ENCODE measurements at regions not wholly inside any gene's neighbourhood (a gene's known extent, or its start where the extent isn't known, plus 50 kb on each side); places are given as distances from the start of the nearest gene placed in this dataset.

GRCh38 chr1:164225011-164225410 lies 334.0 kb upstream of the PBX1 start (continued):
- TF ChIP-seq PRRX2 (CRISPR knock-in tag; IDR thresholded peaks at IDR 0.05) = no peak
- TF ChIP-seq E2F4 (CRISPR knock-in tag; IDR thresholded peaks at IDR 0.05; ENCODE audit: borderline replicate concordance, low read depth) = no peak

GRCh38 chr1:164226977-164227376 lies 332.0 kb upstream of the PBX1 start:
- ATAC-seq (no peak), DNase-seq (ENCODE audit: low spot score) (no peak)
- TF ChIP-seq ZMAT4 (CRISPR knock-in tag; IDR thresholded peaks at IDR 0.05) = no peak
- TF ChIP-seq PRDM15 (CRISPR knock-in tag; IDR thresholded peaks at IDR 0.05) = no peak
- TF ChIP-seq ZNF396 (CRISPR knock-in tag; IDR thresholded peaks at IDR 0.05; ENCODE audit: borderline replicate concordance) = no peak
- no peak for TF ChIP-seq MAX (CRISPR knock-in tag; IDR thresholded peaks at IDR 0.05)
- no peak for TF ChIP-seq EMX1 (CRISPR knock-in tag; IDR thresholded peaks at IDR 0.05)
- Mint-ChIP-seq H3K4me1 (peaks cover 16% of the 10 kb centered on the region), H3K27ac (no peak overlapping the region), H3K9me3 (peaks cover 15% of the 10 kb centered on the region), H3K36me3 (no peaks in the 10 kb centered on the region), H3K27me3 (ENCODE audit: low read depth) (no peaks in the 10 kb centered on the region), H3K4me3 (no peak overlapping the region)
- POLR2A ChIA-PET = no interaction called here
- CTCF ChIA-PET = no interaction called here

GRCh38 chr1:164228928-164229327 lies 330.1 kb upstream of the PBX1 start:
- Mint-ChIP-seq H3K4me1 (peaks cover 16% of the 10 kb centered on the region), H3K27ac (no peak overlapping the region), H3K4me3 (no peak overlapping the region), H3K27me3 (ENCODE audit: low read depth) (no peaks in the 10 kb centered on the region), H3K36me3 (no peaks in the 10 kb centered on the region), H3K9me3 (peaks cover 9% of the 10 kb centered on the region; the same call in 1 of the 2 replicates)
- ATAC-seq (no peak), DNase-seq (ENCODE audit: low spot score) (no peak)
- CTCF ChIA-PET = no interaction called here
- POLR2A ChIA-PET = no interaction called here
- TF ChIP-seq ZNF281 (CRISPR knock-in tag; IDR thresholded peaks at IDR 0.05) (no peak), TEAD4 (CRISPR knock-in tag; IDR thresholded peaks at IDR 0.05) (no peak), MAX (CRISPR knock-in tag; IDR thresholded peaks at IDR 0.05) (no peak), ATF6 (CRISPR knock-in tag; IDR thresholded peaks at IDR 0.05) (no peak), MLX (CRISPR knock-in tag; IDR thresholded peaks at IDR 0.05) (no peak), MXD4 (CRISPR knock-in tag; IDR thresholded peaks at IDR 0.05; ENCODE audit: borderline replicate concordance) (no peak), E2F1 (CRISPR knock-in tag; IDR thresholded peaks at IDR 0.05) (no peak), EMX1 (CRISPR knock-in tag; IDR thresholded peaks at IDR 0.05) (no peak), ZBTB43 (CRISPR knock-in tag; IDR thresholded peaks at IDR 0.05) (no peak), ZNF416 (CRISPR knock-in tag; IDR thresholded peaks at IDR 0.05) (no peak), TCF7 (CRISPR knock-in tag; IDR thresholded peaks at IDR 0.05; ENCODE audit: low read depth) (no peak), SOX15 (CRISPR knock-in tag; IDR thresholded peaks at IDR 0.05) (no peak)

All from WTC11 (cell line).